A549 (cell line): ENCODE measurements at regions not wholly inside any gene's neighbourhood (a gene's known extent, or its start where the extent isn't known, plus 50 kb on each side); places are given as distances from the start of the nearest gene placed in this dataset.

Experiments
- ATAC-seq, 2 experiments: fragments of 200-7000 bp in 1 of 2; fragments of >200 bp in 1 of 2; cut with Nextera tagmentation in 1 of 2; cut with Tn5 transposase in 1 of 2; 3 replicates each; pipeline versions ENCODE4 v1.8.0 to v1.9.1; 2018 to 2020; ENCODE audit warnings: mild to moderate bottlenecking in 1 of 2, moderate library complexity in 1 of 2
- CTCF ChIA-PET: fragments of 300-600 bp; sonication (Branson Sonifier 250); formaldehyde crosslinking; extraction: SDS; loops from one replicate; lab custom pipeline; 2021; ENCODE audit warnings: antibody characterized with exemption, inconsistent platforms; lab: Yijun Ruan, JAX
- POLR2A ChIA-PET: fragments of 350-600 bp; formaldehyde crosslinking; extraction: SDS; loops from one replicate; lab custom pipeline; 2021; ENCODE audit warnings: antibody characterized with exemption, inconsistent platforms; lab: Yijun Ruan, JAX
- DNase-seq, 2 experiments: peaks; one replicate each; pipeline versions ENCODE4 v3.0.0 to v3.0.0-alpha.2; 2011 to 2016; ENCODE audit warnings: low read depth in 1 of 2, low spot score in 1 of 2
- FAIRE-seq: peaks from 2 replicates; lab custom pipeline; 2011; peaks lifted over from hg19 to GRCh38; lab: Jason Lieb, UNC
- H3K27ac ChIP-seq, 2 experiments: fragments of >200 bp; sonication (Bioruptor Twin); formaldehyde crosslinking; 3 replicates each; pipeline ENCODE4 v1.5.1; 2016 to 2017
- H3K4me1 ChIP-seq: fragments of >200 bp; sonication (Bioruptor Twin); formaldehyde crosslinking; 3 replicates; pipeline ENCODE4 v1.6.1; 2016
- H3K4me2 ChIP-seq: fragments of >200 bp; sonication (Bioruptor Twin); formaldehyde crosslinking; 3 replicates; pipeline ENCODE4 v1.6.1; 2016
- H3K4me3 ChIP-seq: fragments of >200 bp; sonication (Bioruptor Twin); formaldehyde crosslinking; 3 replicates; pipeline ENCODE4 v1.5.1; 2016
- H3K9me3 ChIP-seq: fragments of >200 bp; sonication (Bioruptor Twin); formaldehyde crosslinking; 3 replicates; pipeline ENCODE4 v1.6.1; 2016
- BHLHE40 ChIP-seq: IDR thresholded peaks from 2 replicates; pipeline ENCODE4 v1.6.1; 2012; ENCODE audit warnings: low read depth, low read length, inconsistent platforms
- CBX8 ChIP-seq: fragments of 200-600 bp; sonication (generic); IDR thresholded peaks from 2 replicates; pipeline ENCODE4 v1.6.1; 2016
- CHD2 ChIP-seq: fragments of 150-350 bp; IDR thresholded peaks from 2 replicates; pipeline ENCODE4 v1.6.1; 2014; ENCODE audit warnings: low read length; ENCODE audit not compliant: partially characterized antibody
- EHMT2 ChIP-seq: fragments of 200-600 bp; sonication (generic); IDR thresholded peaks from 2 replicates; pipeline ENCODE4 v1.6.1; 2016; ENCODE audit warnings: antibody characterized with exemption, low read depth, mild to moderate bottlenecking, moderate library complexity
- ESRRA ChIP-seq: fragments of 150-350 bp; IDR thresholded peaks from 2 replicates; pipeline ENCODE4 v1.6.1; 2014; ENCODE audit warnings: mild to moderate bottlenecking, low read length, borderline replicate concordance
- FOSB ChIP-seq: fragments of 250-450 bp; sonication (Bioruptor Pico); IDR thresholded peaks from 2 replicates; pipeline ENCODE4 v1.5.0; 2020; ENCODE audit warnings: mild to moderate bottlenecking, moderate library complexity
- FOSL2 ChIP-seq, 2 experiments: fragments of 450-650 bp in 1 of 2; fragments of >200 bp in 1 of 2; sonication (Bioruptor Twin) in 1 of 2; formaldehyde crosslinking; IDR thresholded peaks; 2 replicates each; pipeline versions ENCODE4 v1.5.0 to v1.6.1; 2016 to 2020; ENCODE audit warnings: mild to moderate bottlenecking in 1 of 2, moderate library complexity in 1 of 2
- FOXS1 ChIP-seq: fragments of 250-450 bp; sonication (Bioruptor Pico); IDR thresholded peaks from 2 replicates; pipeline ENCODE4 v1.5.0; 2020; ENCODE audit warnings: mild to moderate bottlenecking, moderate library complexity
- GATA3 ChIP-seq: IDR thresholded peaks from 2 replicates; pipeline ENCODE4 v1.6.1; 2012; ENCODE audit warnings: borderline replicate concordance
- HDAC2 ChIP-seq: fragments of 200-600 bp; sonication (generic); IDR thresholded peaks from 2 replicates; pipeline ENCODE4 v1.6.1; 2016
- HOXB5 ChIP-seq: fragments of 250-450 bp; sonication (Bioruptor Pico); IDR thresholded peaks from 2 replicates; pipeline ENCODE4 v1.5.0; 2020; ENCODE audit warnings: mild to moderate bottlenecking, moderate library complexity
- KDM5A ChIP-seq: fragments of 200-600 bp; sonication (generic); IDR thresholded peaks from 2 replicates; pipeline ENCODE4 v1.6.1; 2016; ENCODE audit warnings: antibody characterized with exemption, mild to moderate bottlenecking
- MAZ ChIP-seq: fragments of 150-350 bp; IDR thresholded peaks from 2 replicates; pipeline ENCODE4 v1.6.1; 2014; ENCODE audit warnings: antibody characterized with exemption, low read depth, low read length, borderline replicate concordance
- NFE2L2 ChIP-seq: fragments of 150-350 bp; conservative IDR thresholded peaks from 2 replicates; pipeline ENCODE4 v1.6.1; 2014; ENCODE audit warnings: low read length
- NPAS2 ChIP-seq: fragments of 250-450 bp; sonication (Bioruptor Pico); IDR thresholded peaks from 2 replicates; pipeline ENCODE4 v1.8.0; 2022; ENCODE audit warnings: mild to moderate bottlenecking, moderate library complexity, borderline replicate concordance
- NR3C1 ChIP-seq: fragments of >200 bp; sonication (Bioruptor Twin); formaldehyde crosslinking; IDR thresholded peaks from 3 replicates; pipeline ENCODE4 v1.6.1; 2017
- POLR2A ChIP-seq: IDR thresholded peaks from 2 replicates; pipeline ENCODE4 v1.6.1; 2012; ENCODE audit warnings: mild to moderate bottlenecking, low read length
- RAD21 ChIP-seq, 2 experiments: fragments of >200 bp in 1 of 2; sonication (Bioruptor Twin) in 1 of 2; formaldehyde crosslinking in 1 of 2; IDR thresholded peaks in 1 of 2; conservative IDR thresholded peaks in 1 of 2; 2 replicates in 1 of 2; 3 replicates in 1 of 2; pipeline ENCODE4 v1.6.1; 2012 to 2018; ENCODE audit warnings: inconsistent platforms in 1 of 2
- REST ChIP-seq: fragments of 200-600 bp; sonication (generic); IDR thresholded peaks from 2 replicates; pipeline ENCODE4 v1.6.1; 2016; ENCODE audit warnings: antibody characterized with exemption, mild to moderate bottlenecking, moderate library complexity
- RNF2 ChIP-seq: fragments of 200-600 bp; sonication (generic); IDR thresholded peaks from 2 replicates; pipeline ENCODE4 v1.6.1; 2016; ENCODE audit warnings: low read depth, mild to moderate bottlenecking, antibody characterized with exemption, moderate library complexity, borderline replicate concordance
- SMC3 ChIP-seq: fragments of >200 bp; sonication (Bioruptor Twin); formaldehyde crosslinking; IDR thresholded peaks from 3 replicates; pipeline ENCODE4 v1.6.1; 2018; ENCODE audit warnings: inconsistent platforms
- TFCP2L1 ChIP-seq: fragments of 250-450 bp; sonication (Bioruptor Pico); IDR thresholded peaks from 2 replicates; pipeline ENCODE4 v1.5.0; 2021; ENCODE audit warnings: mild to moderate bottlenecking
- TP53 ChIP-seq: fragments of 250-450 bp; sonication (Bioruptor Pico); IDR thresholded peaks from 2 replicates; pipeline ENCODE4 v1.5.0; 2021; ENCODE audit warnings: mild to moderate bottlenecking, moderate library complexity
- ZC3H11A ChIP-seq: fragments of 450-650 bp; IDR thresholded peaks from 2 replicates; pipeline ENCODE4 v1.6.1; 2014; ENCODE audit warnings: antibody characterized with exemption, mild to moderate bottlenecking
- ZFP36 ChIP-seq: fragments of 450-650 bp; IDR thresholded peaks from 2 replicates; pipeline ENCODE4 v1.6.1; 2014; ENCODE audit warnings: borderline replicate concordance; ENCODE audit not compliant: partially characterized antibody
- ZNF302 ChIP-seq: fragments of 250-450 bp; sonication (Bioruptor Pico); IDR thresholded peaks from 2 replicates; pipeline ENCODE4 v1.9.0; 2021; ENCODE audit warnings: inconsistent platforms, mild to moderate bottlenecking, moderate library complexity
- ZSCAN20 ChIP-seq: fragments of 250-450 bp; sonication (Bioruptor Pico); IDR thresholded peaks from 2 replicates; pipeline ENCODE4 v1.8.0; 2022; ENCODE audit warnings: mild to moderate bottlenecking, moderate library complexity
- WGBS: methylation state at CpG from one replicate; pipeline ENCODE4 v1.1.6; 2017; ENCODE audit errors: missing lambda C conversion rate; 5-methylcytosine and 5-hydroxymethylcytosine counted together
- TF ChIP-seq, protein P1 (sequence below): IDR thresholded peaks from 2 replicates; pipeline ENCODE4 v1.6.1; 2012
- TF ChIP-seq, protein P2 (sequence below): IDR thresholded peaks from 2 replicates; pipeline ENCODE4 v1.6.1; 2012

DNA sequence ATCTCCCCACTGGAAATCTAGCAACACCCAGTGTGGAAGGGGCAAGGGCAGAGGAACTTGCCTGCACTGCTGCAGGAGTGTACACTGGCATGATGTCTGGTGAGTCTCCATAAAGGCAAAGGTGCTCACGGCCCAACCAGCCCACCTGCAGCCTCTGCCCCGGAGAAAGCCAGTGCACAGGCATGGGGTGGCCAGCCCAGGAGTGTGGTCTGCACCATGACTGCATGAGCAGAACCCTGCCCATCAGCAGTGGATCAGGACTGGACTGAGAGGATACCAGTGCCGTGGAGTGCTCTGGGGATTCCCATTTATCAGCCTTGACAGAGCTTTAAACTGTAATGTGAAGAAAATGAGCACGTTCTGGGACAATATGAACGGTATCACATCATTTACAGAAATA is 342.6 kb upstream of the HS6ST1 start:
- Histone ChIP-seq H3K9me3 (no peaks in the 10 kb centered on the region), H3K4me3 (no peak overlapping the region), H3K27ac (no peak overlapping the region), H3K4me1 (no peaks in the 10 kb centered on the region), H3K4me2 (no peak overlapping the region)
- FAIRE-seq (no peak), ATAC-seq (no peak; a peak in 1 of 6 replicates), DNase-seq (no peak)
- 4% methylated on average over 5 of the region's 5 CpGs for WGBS
- no peak for TF ChIP-seq ZNF302
- no peak for TF ChIP-seq ZFP36
- TF ChIP-seq CBX8: no peak
- TF ChIP-seq HDAC2: no peak
- no peak for TF ChIP-seq EHMT2
- no peak for TF ChIP-seq MAZ
- TF ChIP-seq FOSL2 (IDR thresholded peaks at IDR 0.05): no peak
- TF ChIP-seq FOSL2 (CRISPR knock-in tag; IDR thresholded peaks at IDR 0.05): no peak
- TF ChIP-seq HOXB5 (CRISPR knock-in tag): no peak
- TF ChIP-seq SMC3: no peak
- no peak for TF ChIP-seq POLR2A
- TF ChIP-seq NFE2L2: no peak
- TF ChIP-seq, protein P1, sequence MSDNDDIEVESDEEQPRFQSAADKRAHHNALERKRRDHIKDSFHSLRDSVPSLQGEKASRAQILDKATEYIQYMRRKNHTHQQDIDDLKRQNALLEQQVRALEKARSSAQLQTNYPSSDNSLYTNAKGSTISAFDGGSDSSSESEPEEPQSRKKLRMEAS: no peak
- TF ChIP-seq, protein P2, sequence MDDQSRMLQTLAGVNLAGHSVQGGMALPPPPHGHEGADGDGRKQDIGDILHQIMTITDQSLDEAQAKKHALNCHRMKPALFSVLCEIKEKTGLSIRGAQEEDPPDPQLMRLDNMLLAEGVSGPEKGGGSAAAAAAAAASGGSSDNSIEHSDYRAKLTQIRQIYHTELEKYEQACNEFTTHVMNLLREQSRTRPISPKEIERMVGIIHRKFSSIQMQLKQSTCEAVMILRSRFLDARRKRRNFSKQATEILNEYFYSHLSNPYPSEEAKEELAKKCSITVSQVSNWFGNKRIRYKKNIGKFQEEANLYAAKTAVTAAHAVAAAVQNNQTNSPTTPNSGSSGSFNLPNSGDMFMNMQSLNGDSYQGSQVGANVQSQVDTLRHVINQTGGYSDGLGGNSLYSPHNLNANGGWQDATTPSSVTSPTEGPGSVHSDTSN: no peak
- TF ChIP-seq ESRRA: no peak
- TF ChIP-seq, all 56 proteins: peak for 0
- ChIA-PET CTCF (no interaction called here), POLR2A (no interaction called here)

DNA sequence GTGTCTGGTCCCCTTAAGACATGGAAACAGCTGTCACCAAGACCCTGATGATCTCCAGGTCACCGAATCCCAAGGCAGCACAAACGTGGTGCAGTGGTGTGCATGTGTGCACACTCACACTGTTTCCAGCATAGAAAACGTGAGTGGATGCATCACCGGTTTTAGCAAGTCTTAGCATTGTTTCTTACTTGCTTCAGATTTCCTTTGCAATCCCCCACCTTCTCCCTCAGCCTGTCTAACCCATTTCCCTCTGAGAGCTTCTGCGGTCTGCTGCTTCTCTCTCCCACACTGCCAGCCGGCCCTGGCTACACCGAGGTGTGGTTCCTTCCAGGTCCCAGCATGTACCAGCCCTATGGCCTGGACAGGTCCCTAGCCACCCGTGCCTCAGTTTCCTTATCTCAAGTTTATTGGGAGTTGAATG is 343.4 kb upstream of the HS6ST1 start:
- CTCF ChIA-PET: no interaction called here
- H3K27ac ChIP-seq: no peak overlapping the region
- DNase-seq: no peak
- no peaks in the 10 kb centered on the region for H3K4me1 ChIP-seq
- H3K9me3 ChIP-seq: no peaks in the 10 kb centered on the region
- 25% methylated on average over 8 of the region's 8 CpGs for WGBS
- POLR2A ChIA-PET: no interaction called here
- ATAC-seq: no peak
- H3K4me2 ChIP-seq: no peak overlapping the region
- no peak for TF ChIP-seq NPAS2 (CRISPR knock-in tag)
- no peak for TF ChIP-seq FOSB
- TF ChIP-seq KDM5A: no peak
- no peak for TF ChIP-seq BHLHE40
- TF ChIP-seq RAD21 (conservative IDR thresholded peaks at IDR 0.05 in 1 of 2, IDR thresholded peaks at IDR 0.05 in 1 of 2): no peak
- TF ChIP-seq, all 56 proteins: peak for 0
- FAIRE-seq: no peak
- H3K4me3 ChIP-seq: no peak overlapping the region

DNA sequence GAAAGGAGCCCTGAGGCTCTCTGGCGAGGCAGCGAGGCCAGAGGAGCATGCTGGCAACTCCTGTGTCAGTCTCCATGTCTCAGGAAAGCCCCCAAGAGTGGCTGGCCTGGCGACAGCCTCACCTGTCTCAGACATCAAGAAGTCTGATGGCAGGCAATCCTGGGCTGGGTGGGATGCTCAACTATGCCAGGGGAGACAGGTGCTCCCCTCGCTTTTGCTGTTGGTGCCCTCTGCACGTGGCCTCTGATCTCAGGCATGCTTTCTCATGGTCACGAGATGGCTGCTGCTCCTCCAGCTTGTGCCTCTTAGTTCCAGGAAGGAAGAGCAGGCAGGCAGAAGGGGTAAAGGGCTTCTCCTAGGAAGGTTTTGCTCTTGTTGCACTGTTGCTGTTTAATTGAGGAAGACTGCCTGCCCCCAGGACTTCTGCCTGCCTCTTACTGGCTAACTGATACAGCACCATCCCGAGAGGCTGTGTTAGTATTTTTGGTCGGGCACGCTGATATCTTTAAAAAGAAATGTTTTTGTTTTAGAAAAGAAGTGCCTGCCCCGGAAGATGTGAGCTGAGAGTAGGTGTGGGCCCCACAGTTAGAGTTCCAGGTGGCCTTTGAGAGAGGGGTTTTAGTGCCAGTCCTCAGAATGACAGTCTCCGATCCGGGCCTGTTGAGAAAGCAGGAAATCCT is 344.8 kb upstream of the HS6ST1 start:
- no peaks in the 10 kb centered on the region for H3K9me3 ChIP-seq
- 23% methylated on average over 12 of the region's 12 CpGs for WGBS

More for the DNA sequence above, 344.8 kb upstream of the HS6ST1 start:
- no peak for DNase-seq
- H3K4me3 ChIP-seq: no peak overlapping the region
- TF ChIP-seq NFE2L2: no peak
- TF ChIP-seq REST: no peak
- TF ChIP-seq ZC3H11A: no peak
- no peak for TF ChIP-seq FOXS1 (CRISPR knock-in tag)
- no peak for TF ChIP-seq FOSL2 (IDR thresholded peaks at IDR 0.05)
- TF ChIP-seq FOSL2 (CRISPR knock-in tag; IDR thresholded peaks at IDR 0.05): no peak
- TF ChIP-seq EHMT2: no peak
- TF ChIP-seq, protein P1: no peak
- no peak for TF ChIP-seq NR3C1
- no peak for TF ChIP-seq TFCP2L1 (CRISPR knock-in tag)
- TF ChIP-seq ZSCAN20: no peak
- TF ChIP-seq CHD2: no peak
- TF ChIP-seq TP53 (CRISPR knock-in tag): no peak
- TF ChIP-seq RNF2: no peak
- TF ChIP-seq GATA3: no peak
- no peak overlapping the region for H3K4me2 ChIP-seq
- H3K27ac ChIP-seq: no peak overlapping the region
- ATAC-seq: no peak
- ChIA-PET CTCF (no interaction called here), POLR2A (no interaction called here)
- FAIRE-seq: no peak
- H3K4me1 ChIP-seq: no peaks in the 10 kb centered on the region
